ENCODE measurements at regions not wholly inside any gene's neighbourhood (a gene's known extent, or its start where the extent isn't known, plus 50 kb on each side); places are given as distances from the start of the nearest gene placed in this dataset.

GRCh38 chr14:58844544-58844943 is 206.8 kb downstream of the DACT1 start:
- ATAC-seq (replicated peaks in 1 of 2) (no peak), DNase-seq (no peak)
- no peaks in the 10 kb centered on the region for H3K4me1 Mint-ChIP-seq (ENCODE audit: low read depth)
- H3K9me3 Mint-ChIP-seq = peaks cover 0 to 1% of the 10 kb centered on the region in 2 donors
- no peaks in the 10 kb centered on the region for H3K36me3 Mint-ChIP-seq (ENCODE audit: insufficient read depth in 2 of 2)
- peaks cover 8% of the 10 kb centered on the region for H3K27me3 Mint-ChIP-seq (ENCODE audit: low read depth)
- no peak overlapping the region for H3K27ac Mint-ChIP-seq
- H3K4me3 Mint-ChIP-seq = no peak overlapping the region

DNA sequence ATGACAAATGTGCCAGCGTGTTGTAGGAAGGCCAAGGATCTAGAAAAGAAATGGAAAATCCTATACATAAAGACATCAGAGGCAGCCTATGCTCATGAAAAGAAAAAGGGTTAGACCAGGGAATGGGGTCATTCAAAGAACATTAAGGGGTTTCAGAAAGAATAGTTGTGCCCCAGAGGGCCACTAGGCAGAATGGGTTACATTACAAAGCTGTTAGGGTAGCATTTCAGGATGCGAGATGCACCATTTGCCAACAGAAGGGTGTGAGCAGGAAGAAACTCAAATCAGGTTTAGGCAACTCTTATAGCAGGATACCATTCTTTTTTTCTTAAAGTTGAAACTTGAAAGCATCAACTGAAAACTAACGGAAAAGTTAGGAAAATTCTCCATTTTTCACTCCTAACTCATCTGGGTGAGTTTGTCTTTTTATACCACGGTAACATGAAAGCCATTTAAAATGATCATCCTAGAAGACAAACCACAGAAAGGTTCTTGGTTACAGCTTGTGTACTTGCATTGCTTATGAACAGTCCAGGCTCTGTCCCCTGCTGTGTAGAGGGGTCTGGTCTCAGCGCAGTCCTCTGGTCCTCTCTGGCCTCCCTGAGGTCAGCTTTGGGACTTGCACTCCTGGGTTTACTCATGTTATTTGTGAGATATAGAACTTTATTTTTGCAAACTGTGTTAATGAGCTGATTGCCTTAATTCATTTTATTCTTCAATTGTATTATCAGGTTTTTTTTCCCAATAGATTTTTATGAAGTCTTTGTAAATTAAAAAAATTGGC is 209.1 kb downstream of the DACT1 start:
- H3K27ac Mint-ChIP-seq = no peak overlapping the region
- DNase-seq (no peak), ATAC-seq (replicated peaks in 1 of 2) (no peak)
- H3K4me1 Mint-ChIP-seq (ENCODE audit: low read depth) = no peaks in the 10 kb centered on the region
- H3K27me3 Mint-ChIP-seq (ENCODE audit: low read depth) = no peaks in the 10 kb centered on the region
- no peaks in the 10 kb centered on the region for H3K36me3 Mint-ChIP-seq (ENCODE audit: insufficient read depth in 2 of 2)
- no peak overlapping the region for H3K4me3 Mint-ChIP-seq
- H3K9me3 Mint-ChIP-seq = no peaks in the 10 kb centered on the region

- H3K27me3 Mint-ChIP-seq (ENCODE audit: low read depth) = no peaks in the 10 kb centered on the region
- ATAC-seq (replicated peaks in 1 of 2) (no peak), DNase-seq (no peak)
- no peak overlapping the region for H3K4me3 Mint-ChIP-seq
- H3K4me1 Mint-ChIP-seq (ENCODE audit: low read depth) = no peaks in the 10 kb centered on the region
- no peak overlapping the region for H3K27ac Mint-ChIP-seq
- no peaks in the 10 kb centered on the region for H3K9me3 Mint-ChIP-seq
- H3K36me3 Mint-ChIP-seq (ENCODE audit: insufficient read depth in 2 of 2) = no peaks in the 10 kb centered on the region
Observed at GRCh38 chr14:58848365-58848764, 210.6 kb downstream of the DACT1 start.

GRCh38 chr14:58849601-58850000 is 211.8 kb downstream of the DACT1 start:
- Mint-ChIP-seq H3K36me3 (ENCODE audit: insufficient read depth in 2 of 2) (no peaks in the 10 kb centered on the region), H3K27me3 (ENCODE audit: low read depth) (no peaks in the 10 kb centered on the region), H3K4me1 (ENCODE audit: low read depth) (no peaks in the 10 kb centered on the region), H3K4me3 (no peak overlapping the region), H3K27ac (no peak overlapping the region), H3K9me3 (no peaks in the 10 kb centered on the region)
- ATAC-seq (replicated peaks in 1 of 2) = no peak
- no peak for DNase-seq

DNA sequence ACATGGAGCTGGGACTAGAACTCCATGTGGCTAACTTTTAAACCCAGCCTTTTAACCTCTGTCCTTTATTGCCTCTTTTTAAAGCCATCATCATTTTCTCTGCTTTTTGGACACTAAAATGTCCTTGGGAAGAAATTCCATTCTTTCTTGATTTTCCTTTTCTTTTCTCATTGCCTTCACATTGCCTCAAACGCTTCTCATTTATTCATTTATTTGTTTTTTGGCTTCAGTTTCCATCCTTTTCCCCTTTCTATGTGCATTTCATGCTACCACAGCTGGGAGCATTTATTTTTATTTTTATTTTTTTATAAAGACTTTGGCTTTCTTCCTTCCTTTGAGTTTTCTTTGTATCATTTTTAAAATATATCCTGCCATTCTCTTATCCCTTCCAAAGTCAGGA is 212.2 kb downstream of the DACT1 start:
- Mint-ChIP-seq H3K27ac (no peak overlapping the region), H3K4me1 (ENCODE audit: low read depth) (no peaks in the 10 kb centered on the region), H3K27me3 (ENCODE audit: low read depth) (no peaks in the 10 kb centered on the region), H3K36me3 (ENCODE audit: insufficient read depth in 2 of 2) (no peaks in the 10 kb centered on the region), H3K4me3 (no peak overlapping the region), H3K9me3 (no peaks in the 10 kb centered on the region)
- DNase-seq (no peak), ATAC-seq (replicated peaks in 1 of 2) (no peak)

DNA sequence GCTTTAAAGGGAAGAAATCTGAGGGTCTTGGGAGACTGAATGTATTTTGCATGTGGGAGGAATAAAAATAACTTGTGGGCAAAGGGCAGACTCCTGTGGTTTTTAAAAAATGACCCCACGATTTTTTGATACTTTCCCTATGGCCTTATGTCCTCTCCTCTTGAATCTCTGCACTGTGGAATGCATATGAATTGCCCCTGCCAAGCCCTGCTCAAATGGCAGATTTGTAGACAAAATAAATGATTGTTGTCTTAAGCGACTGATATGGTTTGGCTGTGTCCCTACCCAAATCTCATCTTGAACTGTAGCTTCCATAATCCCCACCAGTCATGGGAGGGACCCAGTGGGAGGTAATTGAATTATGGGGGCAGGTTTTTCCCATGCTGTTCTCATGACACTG is 223.8 kb downstream of the DACT1 start:
- Mint-ChIP-seq H3K36me3 (ENCODE audit: insufficient read depth in 2 of 2) (peaks cover 6 to 7% of the 10 kb centered on the region in 2 donors), H3K4me1 (ENCODE audit: low read depth) (no peaks in the 10 kb centered on the region), H3K9me3 (peaks cover 9 to 15% of the 10 kb centered on the region in 2 donors), H3K4me3 (no peak overlapping the region), H3K27ac (no peak overlapping the region), H3K27me3 (ENCODE audit: low read depth) (no peaks in the 10 kb centered on the region)
- no peak for DNase-seq
- ATAC-seq (replicated peaks in 1 of 2) = no peak

- DNase-seq = no peak
- Mint-ChIP-seq H3K36me3 (ENCODE audit: insufficient read depth in 2 of 2) (peaks cover 6 to 7% of the 10 kb centered on the region in 2 donors), H3K4me3 (no peak overlapping the region), H3K27ac (no peak overlapping the region), H3K4me1 (ENCODE audit: low read depth) (no peaks in the 10 kb centered on the region), H3K27me3 (ENCODE audit: low read depth) (no peaks in the 10 kb centered on the region), H3K9me3 (peaks cover 7 to 15% of the 10 kb centered on the region in 2 donors)
- ATAC-seq (replicated peaks in 1 of 2) = no peak
Observed at GRCh38 chr14:58862416-58863160, 224.8 kb downstream of the DACT1 start.

- Mint-ChIP-seq H3K4me3 (no peak overlapping the region), H3K9me3 (peaks cover 4 to 6% of the 10 kb centered on the region in 2 donors), H3K27ac (no peak overlapping the region), H3K4me1 (ENCODE audit: low read depth) (no peaks in the 10 kb centered on the region), H3K27me3 (ENCODE audit: low read depth) (no peaks in the 10 kb centered on the region), H3K36me3 (ENCODE audit: insufficient read depth in 2 of 2) (peaks cover 4 to 7% of the 10 kb centered on the region in 2 donors)
- DNase-seq (no peak), ATAC-seq (replicated peaks in 1 of 2) (no peak)
Observed at GRCh38 chr14:58863661-58864345, 226.0 kb downstream of the DACT1 start.

GRCh38 chr14:58864751-58865513 is 227.2 kb downstream of the DACT1 start:
- no peak for ATAC-seq (replicated peaks in 1 of 2)
- no peaks in the 10 kb centered on the region for H3K27me3 Mint-ChIP-seq (ENCODE audit: low read depth)

GRCh38 chr14:58865514-58866281 is 227.9 kb downstream of the DACT1 start:
- Mint-ChIP-seq H3K36me3 (ENCODE audit: insufficient read depth in 2 of 2) (no peaks in the 10 kb centered on the region), H3K27ac (no peak overlapping the region), H3K9me3 (no peaks in the 10 kb centered on the region), H3K27me3 (ENCODE audit: low read depth) (no peaks in the 10 kb centered on the region), H3K4me3 (no peak overlapping the region), H3K4me1 (ENCODE audit: low read depth) (no peaks in the 10 kb centered on the region)
- DNase-seq (no peak), ATAC-seq (replicated peaks in 1 of 2) (no peak)

More at GRCh38 chr14:58864751-58865513, 227.2 kb downstream of the DACT1 start:
- Mint-ChIP-seq H3K27ac (no peak overlapping the region), H3K9me3 (no peaks in the 10 kb centered on the region), H3K4me3 (no peak overlapping the region), H3K36me3 (ENCODE audit: insufficient read depth in 2 of 2) (no peaks in the 10 kb centered on the region), H3K4me1 (ENCODE audit: low read depth) (no peaks in the 10 kb centered on the region)
- no peak for DNase-seq

- H3K27ac Mint-ChIP-seq = no peak overlapping the region
- H3K27me3 Mint-ChIP-seq (ENCODE audit: low read depth) = no peaks in the 10 kb centered on the region
- H3K36me3 Mint-ChIP-seq (ENCODE audit: insufficient read depth in 2 of 2) = no peaks in the 10 kb centered on the region
- DNase-seq = no peak
- ATAC-seq (replicated peaks in 1 of 2) = no peak
- no peaks in the 10 kb centered on the region for H3K9me3 Mint-ChIP-seq
- no peak overlapping the region for H3K4me3 Mint-ChIP-seq
- H3K4me1 Mint-ChIP-seq (ENCODE audit: low read depth) = no peaks in the 10 kb centered on the region
Observed at GRCh38 chr14:58866391-58866790, 228.6 kb downstream of the DACT1 start.

- Mint-ChIP-seq H3K4me1 (ENCODE audit: low read depth) (no peaks in the 10 kb centered on the region), H3K27ac (no peak overlapping the region), H3K9me3 (no peaks in the 10 kb centered on the region), H3K36me3 (ENCODE audit: insufficient read depth in 2 of 2) (no peaks in the 10 kb centered on the region), H3K27me3 (ENCODE audit: low read depth) (no peaks in the 10 kb centered on the region), H3K4me3 (no peak overlapping the region)
- DNase-seq (no peak), ATAC-seq (replicated peaks in 1 of 2) (no peak)
Observed at GRCh38 chr14:58870961-58871360, 233.2 kb downstream of the DACT1 start.

Data from activated T-cell treated with anti-CD3 and anti-CD28 coated beads, Interleukin-2, amount 50 U/mL, for 72 hours (primary cell).